ENCODE measurements at regions not wholly inside any gene's neighbourhood (a gene's known extent, or its start where the extent isn't known, plus 50 kb on each side); places are given as distances from the start of the nearest gene placed in this dataset.

GRCh38 chr4:181874602-181875001, 368.6 kb upstream of the TENM3 start:
- TF ChIP-seq CTCF (IDR thresholded peaks at IDR 0.05) (no peak), POLR2AphosphoS5 (IDR thresholded peaks at IDR 0.05) (no peak)
